GM23338 (cell line): ENCODE measurements at regions not wholly inside any gene's neighbourhood (a gene's known extent, or its start where the extent isn't known, plus 50 kb on each side); places are given as distances from the start of the nearest gene placed in this dataset.

Source experiments
- ATAC-seq: fragments of 200-7000 bp; cut with Tn5 transposase; 3 replicates; pipeline ENCODE4 v1.9.1; 2020
- DNase-seq: peaks from one replicate; pipeline ENCODE4 v3.0.0-alpha.2; 2015; ENCODE audit warnings: low spot score
- H2AFZ ChIP-seq: fragments of 200-600 bp; sonication (generic); 2 replicates; pipeline ENCODE4 v1.8.0; 2016; ENCODE audit warnings: antibody characterized with exemption, mild to moderate bottlenecking, moderate library complexity
- H3F3A ChIP-seq: fragments of 200-600 bp; sonication (generic); replicated peaks from 2 replicates; pipeline ENCODE4 v1.8.0; 2017; ENCODE audit warnings: antibody characterized with exemption, mixed run types, low read depth
- H3K27ac ChIP-seq: fragments of 200-600 bp; sonication (generic); 2 replicates; pipeline ENCODE4 v1.6.1; 2016; ENCODE audit warnings: low read depth
- H3K27me3 ChIP-seq: fragments of 200-600 bp; sonication (generic); 2 replicates; pipeline ENCODE4 v1.8.0; 2016; ENCODE audit warnings: mild to moderate bottlenecking, mixed run types, moderate library complexity; ENCODE audit not compliant: insufficient read depth
- H3K36me3 ChIP-seq: fragments of 200-600 bp; sonication (generic); 2 replicates; pipeline ENCODE4 v1.8.0; 2016; ENCODE audit warnings: mild to moderate bottlenecking; ENCODE audit not compliant: insufficient read depth
- H3K4me1 ChIP-seq: fragments of 200-600 bp; sonication (generic); 2 replicates; pipeline ENCODE4 v1.8.0; 2016; ENCODE audit warnings: mild to moderate bottlenecking, moderate library complexity; ENCODE audit not compliant: insufficient read depth
- H3K4me2 ChIP-seq: fragments of 200-600 bp; sonication (generic); 2 replicates; pipeline ENCODE4 v1.7.1; 2017; ENCODE audit warnings: mixed run types
- H3K4me3 ChIP-seq: fragments of 200-600 bp; sonication (generic); 2 replicates; pipeline ENCODE4 v1.6.1; 2016; ENCODE audit warnings: mixed run types
- H3K79me2 ChIP-seq: fragments of 200-600 bp; sonication (generic); replicated peaks from 2 replicates; pipeline ENCODE4 v1.8.0; 2017; ENCODE audit warnings: mild to moderate bottlenecking; ENCODE audit not compliant: insufficient read depth
- H3K9me2 ChIP-seq: fragments of 200-600 bp; sonication (generic); 2 replicates; pipeline ENCODE4 v1.8.0; 2017; ENCODE audit not compliant: insufficient read depth
- H4K20me1 ChIP-seq: fragments of 200-600 bp; sonication (generic); replicated peaks from 2 replicates; pipeline ENCODE4 v1.8.0; 2017; ENCODE audit warnings: mild to moderate bottlenecking; ENCODE audit not compliant: insufficient read depth
- H3K27ac Mint-ChIP-seq: 2 replicates; pipeline ENCODE4 v1.8.0; 2020; ENCODE audit warnings: inconsistent platforms, mild to moderate bottlenecking, moderate library complexity, mixed read lengths
- H3K27me3 Mint-ChIP-seq: 3 replicates; pipeline ENCODE4 v1.8.0; 2022; ENCODE audit warnings: low read depth, mild to moderate bottlenecking, moderate library complexity, mixed read lengths, inconsistent platforms; ENCODE audit not compliant: insufficient read depth, poor library complexity
- H3K36me3 Mint-ChIP-seq: 3 replicates; pipeline ENCODE4 v1.8.0; 2021; ENCODE audit warnings: low read depth, mild to moderate bottlenecking, inconsistent platforms, moderate library complexity, mixed read lengths
- H3K4me1 Mint-ChIP-seq: 3 replicates; pipeline ENCODE4 v1.8.0; 2020; ENCODE audit warnings: mild to moderate bottlenecking, inconsistent platforms, mixed read lengths
- H3K4me3 Mint-ChIP-seq: 3 replicates; pipeline ENCODE4 v1.8.0; 2021; ENCODE audit warnings: moderate library complexity, mild to moderate bottlenecking, inconsistent platforms, mixed read lengths
- H3K9me3 Mint-ChIP-seq: 3 replicates; pipeline ENCODE4 v1.8.0; 2020; ENCODE audit warnings: moderate library complexity, mild to moderate bottlenecking, inconsistent platforms, mixed read lengths
- CREB1 ChIP-seq: fragments of 250-450 bp; sonication (Bioruptor Pico); IDR thresholded peaks from 2 replicates; pipeline ENCODE4 v1.5.0; 2020; ENCODE audit warnings: low read depth, mild to moderate bottlenecking, moderate library complexity
- CTCF ChIP-seq, 2 experiments: fragments of 200-600 bp in 1 of 2; sonication (generic) in 1 of 2; conservative IDR thresholded peaks; 2 replicates each; pipeline versions ENCODE4 v1.5.1 to v1.6.1; 2016 to 2017; ENCODE audit warnings: antibody characterized with exemption in 2 of 2, low read depth in 2 of 2, mild to moderate bottlenecking in 2 of 2, moderate library complexity in 1 of 2
- ETS1 ChIP-seq: IDR thresholded peaks from 2 replicates; pipeline ENCODE4 v1.6.1; 2016; ENCODE audit warnings: antibody characterized with exemption
- EZH2 ChIP-seq: fragments of 200-600 bp; sonication (generic); IDR thresholded peaks from one replicate; pipeline ENCODE4 v1.8.0; 2017; ENCODE audit warnings: antibody characterized with exemption, mild to moderate bottlenecking, low read depth; ENCODE audit not compliant: unreplicated experiment
- EZH2phosphoT487 ChIP-seq: fragments of 200-600 bp; sonication (generic); IDR thresholded peaks from one replicate; pipeline ENCODE4 v1.8.1; 2018; ENCODE audit warnings: antibody characterized with exemption; ENCODE audit not compliant: unreplicated experiment
- JUNB ChIP-seq: IDR thresholded peaks from one replicate; pipeline ENCODE4 v1.6.1; 2016; ENCODE audit warnings: antibody characterized with exemption; ENCODE audit not compliant: unreplicated experiment
- NANOG ChIP-seq: IDR thresholded peaks from 2 replicates; pipeline ENCODE4 v1.6.1; 2016; ENCODE audit warnings: antibody characterized with exemption, borderline replicate concordance
- POLR2AphosphoS5 ChIP-seq: IDR thresholded peaks from 2 replicates; pipeline ENCODE4 v1.6.1; 2016; ENCODE audit warnings: antibody characterized with exemption, low read depth
- ZNF462 ChIP-seq: fragments of 250-450 bp; sonication (Bioruptor Pico); IDR thresholded peaks from 2 replicates; pipeline ENCODE4 v1.5.0; 2020; ENCODE audit warnings: mild to moderate bottlenecking, moderate library complexity

GRCh38 chr15:69744391-69745162 is 292.0 kb downstream of the RPLP1 start:
- H3K4me1 Mint-ChIP-seq, result peaks cover 8% of the 10 kb centered on the region
- Histone ChIP-seq H3K4me2 (no peak overlapping the region), H2AFZ (no peak overlapping the region), H3K27me3 (no peaks in the 10 kb centered on the region), H3K4me1 (no peaks in the 10 kb centered on the region), H3K27ac (no peak overlapping the region), H3K36me3 (no peaks in the 10 kb centered on the region), H3F3A (no peaks in the 10 kb centered on the region), H3K4me3 (no peak overlapping the region), H3K9me2 (no peaks in the 10 kb centered on the region), H4K20me1 (no peaks in the 10 kb centered on the region), H3K79me2 (no peaks in the 10 kb centered on the region)
- DNase-seq (no peak), ATAC-seq (no peak)
- no peak overlapping the region for H3K27ac Mint-ChIP-seq
- TF ChIP-seq POLR2AphosphoS5 (no peak), CREB1 (CRISPR knock-in tag) (no peak), NANOG (no peak), EZH2phosphoT487 (no peak), EZH2 (no peak), ZNF462 (no peak)
- no peaks in the 10 kb centered on the region for H3K36me3 Mint-ChIP-seq
- no peak overlapping the region for H3K4me3 Mint-ChIP-seq
- H3K27me3 Mint-ChIP-seq, result peaks cover 2% of the 10 kb centered on the region
- H3K9me3 Mint-ChIP-seq, result peaks cover 17% of the 10 kb centered on the region

GRCh38 chr15:69747193-69747592 is 294.6 kb downstream of the RPLP1 start:
- H3K4me1 ChIP-seq, result no peaks in the 10 kb centered on the region
- ATAC-seq (no peak; the same call in 2 of the 3 replicates), DNase-seq (no peak)
- no peaks in the 10 kb centered on the region for H3K9me2 ChIP-seq
- H3K4me3 Mint-ChIP-seq, result no peak overlapping the region
- H3K36me3 Mint-ChIP-seq, result no peaks in the 10 kb centered on the region
- H3K4me1 Mint-ChIP-seq, result peaks cover 8% of the 10 kb centered on the region
- H3K27me3 ChIP-seq, result no peaks in the 10 kb centered on the region
- no peak overlapping the region for H3K4me2 ChIP-seq
- H3K27ac Mint-ChIP-seq, result no peak overlapping the region
- no peaks in the 10 kb centered on the region for H3K36me3 ChIP-seq
- no peak overlapping the region for H3K4me3 ChIP-seq
- H2AFZ ChIP-seq, result no peak overlapping the region
- H3K27me3 Mint-ChIP-seq, result peaks cover 2% of the 10 kb centered on the region
- H3K9me3 Mint-ChIP-seq, result no peaks in the 10 kb centered on the region; the same call in 2 of the 3 replicates
- no peaks in the 10 kb centered on the region for H4K20me1 ChIP-seq
- no peak overlapping the region for H3K27ac ChIP-seq
- H3K79me2 ChIP-seq, result no peaks in the 10 kb centered on the region
- H3F3A ChIP-seq, result no peaks in the 10 kb centered on the region
- no peak for TF ChIP-seq POLR2AphosphoS5
- no peak for TF ChIP-seq JUNB
- TF ChIP-seq CREB1 (CRISPR knock-in tag), result no peak
- no peak for TF ChIP-seq CTCF (conservative IDR thresholded peaks at IDR 0.05; ENCODE audit: low read depth in 2 of 2)
- no peak for TF ChIP-seq ETS1
